Spleen (tissue), 7 donors: ENCODE measurements at regions not wholly inside any gene's neighbourhood (a gene's known extent, or its start where the extent isn't known, plus 50 kb on each side); places are given as distances from the start of the nearest gene placed in this dataset.

Experiments
- CTCF ChIP-seq, 11 experiments: fragments of 200-600 bp in 7 of 11; fragments of 450-650 bp in 4 of 11; sonication (generic) in 4 of 11; IDR thresholded peaks in 8 of 11; conservative IDR thresholded peaks in 3 of 11; 1 replicate in 7 of 11; 2 replicates in 4 of 11; pipeline versions ENCODE4 v1.4.0 to v1.8.0; 2016 to 2021; ENCODE audit warnings: antibody characterized with exemption in 11 of 11, inconsistent platforms in 4 of 11, mild to moderate bottlenecking in 1 of 11
- POLR2AphosphoS5 ChIP-seq, 3 donors: sonication (generic); formaldehyde crosslinking; IDR thresholded peaks; one replicate each; pipeline ENCODE4 v1.5.1; 2017; ENCODE audit warnings: antibody characterized with exemption in 3 of 3
- donor health status: DM: no; HTN: no; CAD: no; lungs with moderate emphysema.
- donor health status: DM: no; HTN: no; CAD: no.
- donor health status: DM: no; HTN: no; CAD: no.

GRCh38 chr3:168544097-168544957, 448.6 kb upstream of the GOLIM4 start:
- TF ChIP-seq POLR2AphosphoS5 (IDR thresholded peaks at IDR 0.05): no peak
- no peak for TF ChIP-seq CTCF (IDR thresholded peaks at IDR 0.05 in 8 of 11, conservative IDR thresholded peaks at IDR 0.05 in 3 of 11)
